ENCODE measurements at regions not wholly inside any gene's neighbourhood (a gene's known extent, or its start where the extent isn't known, plus 50 kb on each side); places are given as distances from the start of the nearest gene placed in this dataset.

- no peak for TF ChIP-seq CTCF (conservative IDR thresholded peaks at IDR 0.05 in 1 of 2, IDR thresholded peaks at IDR 0.05 in 1 of 2; ENCODE audit: low read depth in 1 of 2, low read length in 2 of 2)
- no peak for TF ChIP-seq EZH2 (IDR thresholded peaks at IDR 0.05; ENCODE audit: low read length, missing control alignments)
Measured at GRCh38 chr10:85510682-85511081, 855.9 kb downstream of the GRID1 start.

All from fibroblast of lung (primary cell).